HEK293T (cell line): ENCODE measurements at regions not wholly inside any gene's neighbourhood (a gene's known extent, or its start where the extent isn't known, plus 50 kb on each side); places are given as distances from the start of the nearest gene placed in this dataset.

Source experiments
- CTCF ChIA-PET: fragments of 350-600 bp; formaldehyde crosslinking; extraction: SDS; loops from one replicate; lab custom pipeline; 2021; ENCODE audit warnings: antibody characterized with exemption, inconsistent platforms; lab: Yijun Ruan, JAX
- POLR2A ChIA-PET: fragments of 350-600 bp; formaldehyde crosslinking; extraction: SDS; loops from one replicate; lab custom pipeline; 2020; ENCODE audit warnings: antibody characterized with exemption, inconsistent platforms; lab: Yijun Ruan, JAX
- DNase-seq: peaks from one replicate; pipeline ENCODE4 v3.0.0; 2012; ENCODE audit warnings: mixed read lengths; ENCODE audit errors: extremely low spot score
- ARNT ChIP-seq: fragments of 450-650 bp; IDR thresholded peaks from 2 replicates; pipeline ENCODE4 v1.6.1; 2017; ENCODE audit warnings: mild to moderate bottlenecking
- BHLHE40 ChIP-seq: fragments of 450-650 bp; IDR thresholded peaks from 2 replicates; pipeline ENCODE4 v1.6.1; 2016; ENCODE audit warnings: mild to moderate bottlenecking, moderate library complexity, borderline replicate concordance
- CTBP1 ChIP-seq: fragments of 450-650 bp; IDR thresholded peaks from 2 replicates; pipeline ENCODE4 v1.6.1; 2016; ENCODE audit warnings: borderline replicate concordance
- ELF4 ChIP-seq: fragments of 450-650 bp; IDR thresholded peaks from 2 replicates; pipeline ENCODE4 v1.6.1; 2017; ENCODE audit warnings: antibody characterized with exemption
- FOXA1 ChIP-seq: fragments of 450-650 bp; IDR thresholded peaks from 2 replicates; pipeline ENCODE4 v1.6.1; 2016; ENCODE audit warnings: mild to moderate bottlenecking
- FOXK2 ChIP-seq: fragments of 450-650 bp; IDR thresholded peaks from 2 replicates; pipeline ENCODE4 v1.6.1; 2016; ENCODE audit warnings: mild to moderate bottlenecking
- FOXM1 ChIP-seq: fragments of 450-650 bp; IDR thresholded peaks from 2 replicates; pipeline ENCODE4 v1.6.1; 2017; ENCODE audit warnings: mild to moderate bottlenecking, borderline replicate concordance
- HDGF ChIP-seq: fragments of 450-650 bp; IDR thresholded peaks from 2 replicates; pipeline ENCODE4 v1.6.1; 2017; ENCODE audit warnings: antibody characterized with exemption, borderline replicate concordance
- L3MBTL2 ChIP-seq: fragments of 450-650 bp; conservative IDR thresholded peaks from 2 replicates; pipeline ENCODE4 v1.6.1; 2016; ENCODE audit warnings: mild to moderate bottlenecking
- LEF1 ChIP-seq: fragments of 450-650 bp; IDR thresholded peaks from 2 replicates; pipeline ENCODE4 v1.6.1; 2017; ENCODE audit warnings: mild to moderate bottlenecking, borderline replicate concordance
- NFRKB ChIP-seq: fragments of 450-650 bp; IDR thresholded peaks from 2 replicates; pipeline ENCODE4 v1.6.1; 2016; ENCODE audit warnings: mild to moderate bottlenecking, moderate library complexity
- SP1 ChIP-seq: fragments of 450-650 bp; IDR thresholded peaks from 2 replicates; pipeline ENCODE4 v1.6.1; 2017
- SUZ12 ChIP-seq: fragments of 450-650 bp; IDR thresholded peaks from 2 replicates; pipeline ENCODE4 v1.6.1; 2016; ENCODE audit warnings: mild to moderate bottlenecking
- TARDBP ChIP-seq: fragments of 450-650 bp; IDR thresholded peaks from 2 replicates; pipeline ENCODE4 v1.6.1; 2016
- ZNF384 ChIP-seq: fragments of 450-650 bp; IDR thresholded peaks from 2 replicates; pipeline ENCODE4 v1.6.1; 2016
- TF ChIP-seq, protein P1 (sequence below): fragments of 450-650 bp; IDR thresholded peaks from 2 replicates; pipeline ENCODE4 v1.6.1; 2016

GRCh38 chr3:10580426-10580825, 75.0 kb upstream of the ATP2B2 start:
- ChIA-PET POLR2A (no interaction called here), CTCF (no interaction called here)
- DNase-seq = no peak
- TF ChIP-seq CTBP1 (no peak), ELF4 (no peak), FOXM1 (no peak), ARNT (no peak), NFRKB (no peak), FOXK2 (no peak), ZNF384 (no peak), SUZ12 (no peak), HDGF (no peak), SP1 (no peak), BHLHE40 (no peak), TARDBP (no peak), LEF1 (no peak), FOXA1 (no peak), L3MBTL2 (no peak)
- TF ChIP-seq, protein P1, sequence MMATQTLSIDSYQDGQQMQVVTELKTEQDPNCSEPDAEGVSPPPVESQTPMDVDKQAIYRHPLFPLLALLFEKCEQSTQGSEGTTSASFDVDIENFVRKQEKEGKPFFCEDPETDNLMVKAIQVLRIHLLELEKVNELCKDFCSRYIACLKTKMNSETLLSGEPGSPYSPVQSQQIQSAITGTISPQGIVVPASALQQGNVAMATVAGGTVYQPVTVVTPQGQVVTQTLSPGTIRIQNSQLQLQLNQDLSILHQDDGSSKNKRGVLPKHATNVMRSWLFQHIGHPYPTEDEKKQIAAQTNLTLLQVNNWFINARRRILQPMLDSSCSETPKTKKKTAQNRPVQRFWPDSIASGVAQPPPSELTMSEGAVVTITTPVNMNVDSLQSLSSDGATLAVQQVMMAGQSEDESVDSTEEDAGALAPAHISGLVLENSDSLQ = no peak

- no peak for TF ChIP-seq BHLHE40
- TF ChIP-seq CTBP1 = no peak
- TF ChIP-seq L3MBTL2 = no peak
- TF ChIP-seq FOXM1 = no peak
- TF ChIP-seq, protein P1 = no peak
- no peak for TF ChIP-seq ELF4
- TF ChIP-seq HDGF = no peak
- TF ChIP-seq ZNF384 = no peak
- TF ChIP-seq TARDBP = no peak
- no peak for TF ChIP-seq ARNT
- TF ChIP-seq SUZ12 = no peak
- no peak for TF ChIP-seq FOXK2
- no peak for TF ChIP-seq FOXA1
- TF ChIP-seq SP1 = no peak
- TF ChIP-seq NFRKB = no peak
- TF ChIP-seq LEF1 = no peak
- ChIA-PET CTCF (no interaction called here), POLR2A (no interaction called here)
- no peak for DNase-seq
Measured at GRCh38 chr3:10581251-10581650, 75.9 kb upstream of the ATP2B2 start.

DNA sequence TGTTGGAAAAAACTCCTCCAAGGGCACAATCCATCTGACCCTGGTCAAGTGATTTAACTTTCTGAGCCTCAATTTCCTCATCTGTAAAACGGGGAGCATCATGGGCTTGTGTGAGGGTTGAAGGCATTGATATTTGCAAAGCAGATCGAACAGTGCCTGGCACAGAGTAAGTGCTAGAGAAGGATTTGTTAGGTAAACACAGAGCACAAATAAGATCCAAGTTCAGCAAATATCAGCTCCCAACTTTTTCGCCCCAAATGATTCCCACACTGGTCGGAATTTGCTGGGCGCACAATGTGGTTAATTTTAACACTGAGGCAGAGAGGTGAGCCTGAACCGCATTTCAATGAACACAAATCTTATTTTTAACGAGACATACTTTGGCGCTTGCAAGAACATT, 76.3 kb upstream of the ATP2B2 start:
- POLR2A ChIA-PET = no interaction called here
- DNase-seq = no peak
- CTCF ChIA-PET = no interaction called here
- no peak for TF ChIP-seq TARDBP
- TF ChIP-seq FOXK2 = no peak
- no peak for TF ChIP-seq ARNT
- no peak for TF ChIP-seq NFRKB
- TF ChIP-seq HDGF = no peak
- TF ChIP-seq, protein P1 = no peak
- no peak for TF ChIP-seq FOXM1
- no peak for TF ChIP-seq CTBP1
- no peak for TF ChIP-seq L3MBTL2
- TF ChIP-seq ELF4 = no peak
- no peak for TF ChIP-seq FOXA1
- no peak for TF ChIP-seq SUZ12

DNA sequence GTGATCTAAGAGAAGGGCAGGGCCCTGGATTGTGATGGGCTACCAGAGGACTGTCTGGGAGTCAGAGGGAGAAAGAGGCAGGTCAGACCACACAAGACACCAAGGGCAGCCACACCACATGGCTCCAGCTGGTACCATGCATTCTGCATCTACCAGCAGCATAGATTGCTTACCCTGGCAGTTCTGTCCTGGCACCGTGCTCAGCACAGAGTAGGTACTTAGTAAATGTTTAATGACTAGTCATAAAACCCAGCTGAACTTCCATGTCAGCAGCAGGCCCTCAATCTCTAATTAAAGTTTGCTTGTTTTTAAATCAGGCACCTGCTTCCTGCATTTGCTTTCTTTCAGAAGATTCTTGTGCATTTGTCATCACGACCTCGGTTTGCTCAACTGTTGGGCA, 77.3 kb upstream of the ATP2B2 start:
- POLR2A ChIA-PET = no interaction called here
- CTCF ChIA-PET = no interaction called here
- TF ChIP-seq ELF4 (no peak), ARNT (no peak), SP1 (no peak), ZNF384 (no peak), L3MBTL2 (no peak)
- DNase-seq = no peak

- no peak for DNase-seq
- CTCF ChIA-PET = no interaction called here
- POLR2A ChIA-PET = no interaction called here
- TF ChIP-seq FOXM1 (no peak), SP1 (no peak), ARNT (no peak), CTBP1 (no peak), HDGF (no peak), BHLHE40 (no peak), L3MBTL2 (no peak), FOXK2 (no peak), SUZ12 (no peak), FOXA1 (no peak), TARDBP (no peak), ZNF384 (no peak), ELF4 (no peak), LEF1 (no peak)
- TF ChIP-seq, protein P1 = no peak
Measured at GRCh38 chr3:10583798-10584708, 78.7 kb upstream of the ATP2B2 start.
